HUES48 (cell line): ENCODE measurements at regions not wholly inside any gene's neighbourhood (a gene's known extent, or its start where the extent isn't known, plus 50 kb on each side); places are given as distances from the start of the nearest gene placed in this dataset.
"Not testable (repeated sequence)": the region's sequence is repeated elsewhere in the genome, so short reads cannot be mapped to it uniquely, and the experiment has no call there.

ENCODE experiments used
- H3K27ac ChIP-seq: one replicate; pipeline ENCODE4 v1.7.0; 2013; ENCODE audit warnings: low read depth, low read length, inconsistent platforms
- H3K27me3 ChIP-seq: 2 replicates; pipeline ENCODE4 v1.6.1; 2013; ENCODE audit warnings: mild to moderate bottlenecking, low read length; ENCODE audit not compliant: control insufficient read depth, insufficient read depth
- H3K36me3 ChIP-seq: 2 replicates; pipeline ENCODE4 v1.6.1; 2013; ENCODE audit warnings: low read length; ENCODE audit not compliant: control insufficient read depth, insufficient read depth
- H3K4me1 ChIP-seq: 2 replicates; pipeline ENCODE4 v1.6.1; 2013; ENCODE audit warnings: mild to moderate bottlenecking, low read length; ENCODE audit not compliant: control insufficient read depth, insufficient read depth
- H3K4me3 ChIP-seq: 2 replicates; pipeline ENCODE4 v1.5.1; 2013; ENCODE audit warnings: mild to moderate bottlenecking, low read depth, low read length
- H3K9ac ChIP-seq: 2 replicates; pipeline ENCODE4 v1.6.1; 2013; ENCODE audit warnings: mild to moderate bottlenecking, low read depth, low read length, moderate library complexity
- H3K9me3 ChIP-seq: 2 replicates; pipeline ENCODE4 v1.6.1; 2013; ENCODE audit warnings: low read length; ENCODE audit not compliant: control insufficient read depth, insufficient read depth

DNA sequence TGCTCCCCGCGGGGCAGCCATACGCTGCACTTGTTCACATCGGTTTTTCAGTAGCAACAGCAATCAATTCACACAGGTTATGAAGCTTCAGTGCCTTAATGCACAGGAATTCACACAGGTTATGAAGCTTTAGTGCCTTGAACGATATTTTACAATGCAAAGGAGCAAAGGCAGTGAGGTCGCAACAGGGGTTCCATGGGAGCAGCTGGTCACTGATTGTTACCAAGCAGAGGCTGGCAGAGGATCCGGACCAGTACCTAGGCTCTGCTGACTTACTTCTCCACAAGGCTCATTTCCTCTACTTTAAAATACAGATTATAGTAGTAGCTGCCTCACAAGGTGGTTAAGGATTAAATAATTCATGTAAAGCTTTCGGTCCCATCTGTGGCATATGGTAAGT lies 95.2 kb upstream of the ODAD2 start:
- no peaks in the 10 kb centered on the region for H3K4me1 ChIP-seq
- no peak overlapping the region for H3K27ac ChIP-seq
- no peaks in the 10 kb centered on the region for H3K27me3 ChIP-seq
- H3K9me3 ChIP-seq, result no peaks in the 10 kb centered on the region
- no peaks in the 10 kb centered on the region for H3K36me3 ChIP-seq
- no peak overlapping the region for H3K4me3 ChIP-seq
- no peak overlapping the region for H3K9ac ChIP-seq

DNA sequence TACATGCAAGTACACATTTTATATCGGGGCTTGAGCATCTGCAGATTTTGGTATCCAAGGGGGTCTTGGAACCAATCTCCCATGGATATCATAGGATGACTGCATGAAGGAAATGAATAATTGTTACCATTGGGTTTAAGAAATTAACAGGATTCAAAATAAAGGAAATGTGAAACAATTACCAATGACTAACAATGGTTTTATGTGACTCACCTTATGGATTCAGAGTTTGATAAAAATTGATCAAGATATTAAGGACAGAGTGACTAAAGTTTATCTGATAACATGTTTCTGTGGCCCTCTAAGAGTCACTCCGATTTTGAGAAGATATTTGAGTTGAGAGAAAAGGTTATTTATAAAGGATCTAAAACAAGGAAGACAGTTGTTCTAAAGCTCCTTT lies 93.0 kb upstream of the ODAD2 start:
- H3K9ac ChIP-seq, result no peak overlapping the region
- no peaks in the 10 kb centered on the region for H3K4me1 ChIP-seq
- H3K27ac ChIP-seq, result no peak overlapping the region
- H3K36me3 ChIP-seq, result no peaks in the 10 kb centered on the region
- no peak overlapping the region for H3K4me3 ChIP-seq
- no peaks in the 10 kb centered on the region for H3K27me3 ChIP-seq
- no peaks in the 10 kb centered on the region for H3K9me3 ChIP-seq

DNA sequence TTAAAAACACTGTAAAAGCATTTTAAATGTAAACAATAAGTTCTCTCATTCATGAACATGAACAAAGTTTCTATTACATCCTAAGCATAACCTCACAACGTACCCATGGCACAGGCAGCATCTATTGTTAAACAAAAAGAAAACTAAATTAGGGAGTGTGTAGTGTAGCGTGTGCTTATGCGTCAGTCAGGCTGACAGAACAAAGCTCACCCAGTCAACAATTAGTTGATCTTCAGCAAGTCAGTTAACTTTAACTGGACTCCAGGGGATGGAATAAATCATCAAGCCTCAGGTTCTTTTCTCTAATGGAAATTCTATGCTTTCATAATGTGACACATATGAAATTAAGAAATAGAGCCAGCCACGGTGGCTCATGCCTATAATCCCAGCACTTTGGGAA lies 91.6 kb upstream of the ODAD2 start:
- H3K9ac ChIP-seq, result no peak overlapping the region
- no peak overlapping the region for H3K4me3 ChIP-seq
- no peaks in the 10 kb centered on the region for H3K27me3 ChIP-seq
- no peaks in the 10 kb centered on the region for H3K4me1 ChIP-seq
- H3K27ac ChIP-seq, result no peak overlapping the region
- H3K9me3 ChIP-seq, result no peaks in the 10 kb centered on the region
- no peaks in the 10 kb centered on the region for H3K36me3 ChIP-seq

DNA sequence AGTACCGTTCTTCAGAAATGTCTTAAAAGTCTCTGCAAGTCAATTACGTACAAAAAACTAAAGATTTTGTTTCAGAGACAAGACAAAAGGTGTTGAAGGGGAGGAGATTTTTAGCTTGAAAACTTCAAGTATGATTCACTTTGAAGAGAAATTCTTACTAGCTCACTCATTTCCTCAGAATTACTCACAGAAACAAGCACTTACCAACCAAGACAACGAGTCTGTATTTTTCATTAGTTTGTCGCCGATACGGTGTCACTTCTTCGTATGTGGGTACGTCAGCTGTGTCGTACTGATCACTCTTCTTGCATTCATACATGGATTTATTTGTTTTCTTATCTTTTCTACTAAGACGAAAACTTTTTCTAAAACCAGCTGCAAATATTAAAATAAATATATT lies 90.6 kb upstream of the ODAD2 start:
- Histone ChIP-seq H3K27me3 (no peaks in the 10 kb centered on the region), H3K9ac (no peak overlapping the region), H3K4me3 (no peak overlapping the region), H3K9me3 (no peaks in the 10 kb centered on the region), H3K27ac (no peak overlapping the region), H3K36me3 (no peaks in the 10 kb centered on the region), H3K4me1 (no peaks in the 10 kb centered on the region)

DNA sequence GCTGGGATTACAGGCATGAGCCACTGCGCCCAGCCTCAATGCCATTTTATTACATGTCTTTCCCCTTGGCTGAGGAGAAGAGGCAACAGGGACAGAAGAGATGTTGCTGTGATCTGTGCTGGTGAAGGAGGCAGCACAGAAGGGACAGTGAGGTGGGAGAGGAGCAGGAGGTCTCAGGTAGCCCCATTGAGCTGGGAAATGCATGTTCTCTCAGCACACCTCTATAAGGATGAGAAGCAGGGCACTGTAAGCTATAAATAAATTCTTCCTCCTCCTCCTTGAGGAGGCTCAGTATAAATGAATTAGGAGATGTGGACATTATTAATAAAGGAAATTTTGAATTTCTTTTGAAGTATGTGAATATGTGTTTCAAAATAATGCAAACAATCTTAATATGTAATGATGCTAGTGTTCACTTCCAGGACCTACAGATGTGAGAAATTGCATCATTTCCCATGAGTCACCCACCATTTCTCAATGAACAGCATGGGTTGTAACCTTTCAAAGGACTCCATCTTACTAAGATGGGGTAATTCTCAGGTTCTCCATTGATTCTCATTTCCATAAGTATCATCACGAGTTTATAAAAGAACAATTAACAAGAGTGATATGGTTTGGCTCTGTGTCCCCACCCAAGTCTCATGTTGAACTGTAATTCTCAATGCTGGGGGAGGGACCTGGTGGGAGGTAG lies 88.9 kb upstream of the ODAD2 start:
- Histone ChIP-seq H3K27me3 (no peaks in the 10 kb centered on the region), H3K4me1 (no peaks in the 10 kb centered on the region), H3K27ac (no peak overlapping the region), H3K9me3 (no peaks in the 10 kb centered on the region), H3K9ac (no peak overlapping the region), H3K4me3 (no peak overlapping the region), H3K36me3 (no peaks in the 10 kb centered on the region)

DNA sequence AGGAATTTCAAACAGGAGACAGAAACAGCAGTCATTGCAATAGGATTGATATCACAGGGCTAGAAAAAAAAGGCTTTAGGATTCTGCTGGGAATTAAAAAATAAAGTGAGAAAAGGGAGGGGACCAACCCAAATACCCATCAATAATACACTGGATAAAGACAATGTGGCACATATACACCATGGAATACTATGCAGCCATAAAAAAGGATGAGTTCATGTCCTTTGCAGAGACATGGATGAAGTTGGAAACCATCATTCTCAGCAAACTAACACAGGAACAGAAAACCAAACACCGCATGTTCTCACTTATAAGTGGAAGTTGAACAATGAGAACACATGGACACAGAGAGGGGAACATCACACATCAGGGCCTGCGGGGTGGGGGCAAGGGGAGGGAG lies 86.9 kb upstream of the ODAD2 start:
- H3K9me3 ChIP-seq, H3K36me3 ChIP-seq, H3K27me3 ChIP-seq, H3K9ac ChIP-seq, H3K4me1 ChIP-seq, H3K27ac ChIP-seq, H3K4me3 ChIP-seq: not testable (repeated sequence)

DNA sequence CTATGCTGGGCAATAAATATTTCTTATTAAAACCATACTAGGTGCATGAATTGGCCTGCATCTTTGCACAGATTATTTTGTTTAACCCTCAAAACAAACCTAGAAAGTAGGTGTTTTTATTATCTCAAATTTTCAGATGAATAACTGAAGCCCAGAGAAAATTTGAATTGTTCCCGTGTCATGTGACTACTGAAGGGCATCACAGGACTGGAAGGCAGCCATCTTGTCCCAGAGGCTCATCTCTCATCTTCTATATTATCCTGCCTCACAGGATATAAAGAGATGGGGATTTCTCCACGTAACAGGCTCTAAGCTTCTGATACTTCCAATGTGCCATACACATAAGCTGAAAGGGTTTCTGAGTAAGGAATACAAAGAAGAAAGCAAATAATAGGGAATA lies 84.0 kb upstream of the ODAD2 start:
- no peaks in the 10 kb centered on the region for H3K4me1 ChIP-seq
- no peaks in the 10 kb centered on the region for H3K27me3 ChIP-seq
- no peak overlapping the region for H3K9ac ChIP-seq
- H3K9me3 ChIP-seq, result no peaks in the 10 kb centered on the region
- H3K27ac ChIP-seq, result no peak overlapping the region
- H3K4me3 ChIP-seq, result no peak overlapping the region
- no peaks in the 10 kb centered on the region for H3K36me3 ChIP-seq

DNA sequence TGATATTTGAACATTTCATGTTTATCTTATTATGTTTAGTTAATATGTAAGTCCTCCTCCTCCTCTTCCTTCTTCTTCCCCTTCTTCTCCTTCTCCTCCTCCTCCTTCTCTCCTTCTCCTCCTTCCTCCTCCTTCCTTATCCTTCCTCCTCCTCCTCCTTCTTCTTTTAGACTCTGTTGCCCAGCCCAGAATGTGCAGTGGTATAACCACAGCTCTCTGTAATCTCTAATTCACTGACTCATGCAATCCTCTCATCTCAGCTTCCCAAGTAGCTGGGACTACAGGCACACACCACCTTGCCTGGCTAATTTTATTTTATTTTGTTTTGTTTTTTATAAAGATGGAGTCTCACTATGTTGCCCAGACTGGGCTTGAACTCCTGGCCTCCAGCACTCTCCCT lies 83.4 kb upstream of the ODAD2 start:
- Histone ChIP-seq H3K27me3 (no peaks in the 10 kb centered on the region), H3K36me3 (no peaks in the 10 kb centered on the region), H3K27ac (no peak overlapping the region), H3K9me3 (no peaks in the 10 kb centered on the region), H3K9ac (no peak overlapping the region), H3K4me3 (no peak overlapping the region), H3K4me1 (no peaks in the 10 kb centered on the region)

DNA sequence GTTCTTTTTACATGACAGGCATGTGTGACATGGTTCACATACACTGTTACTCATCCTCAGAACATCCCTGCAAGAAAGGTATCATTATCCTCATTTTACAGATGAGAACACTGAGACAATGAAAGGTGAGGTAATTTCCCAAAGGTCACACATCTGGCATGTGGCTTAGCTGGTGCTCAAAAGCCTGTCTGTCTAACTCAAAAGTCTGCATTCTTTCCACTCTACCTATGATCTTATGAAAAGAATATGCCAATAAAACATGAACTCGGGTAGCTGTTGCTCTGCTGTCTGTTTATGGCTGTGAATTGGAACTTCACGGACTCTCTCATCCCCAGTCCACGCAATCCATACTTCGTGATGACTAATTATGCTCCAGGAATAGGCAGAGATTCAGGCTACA lies 79.0 kb upstream of the ODAD2 start:
- H3K4me1 ChIP-seq, result no peaks in the 10 kb centered on the region
- H3K27me3 ChIP-seq, result no peaks in the 10 kb centered on the region
- no peaks in the 10 kb centered on the region for H3K9me3 ChIP-seq
- H3K4me3 ChIP-seq, result no peak overlapping the region
- H3K9ac ChIP-seq, result no peak overlapping the region
- no peak overlapping the region for H3K27ac ChIP-seq
- H3K36me3 ChIP-seq, result no peaks in the 10 kb centered on the region

DNA sequence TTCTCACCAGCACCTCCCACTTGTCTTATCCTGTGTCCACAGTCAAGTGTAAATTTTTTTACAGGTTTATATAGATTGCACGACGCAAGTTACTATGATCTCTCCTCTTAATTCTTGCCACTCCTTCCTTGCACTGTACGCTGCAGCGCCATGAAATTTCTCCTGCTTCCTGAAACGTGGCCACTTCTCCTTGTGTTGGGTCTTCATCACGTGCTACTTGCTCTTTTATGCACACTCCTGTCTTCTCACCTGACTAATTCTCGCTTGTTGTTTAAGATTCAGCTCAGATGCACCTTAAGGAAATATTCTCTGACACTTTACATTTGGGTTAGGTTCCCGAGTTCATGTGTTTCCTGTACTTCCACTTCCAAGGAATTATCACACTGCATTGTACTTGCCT lies 76.5 kb upstream of the ODAD2 start:
- no peak overlapping the region for H3K9ac ChIP-seq
- H3K27ac ChIP-seq, result no peak overlapping the region
- H3K4me3 ChIP-seq, result no peak overlapping the region
- H3K27me3 ChIP-seq, result no peaks in the 10 kb centered on the region
- no peaks in the 10 kb centered on the region for H3K9me3 ChIP-seq
- H3K36me3 ChIP-seq, result no peaks in the 10 kb centered on the region
- H3K4me1 ChIP-seq, result no peaks in the 10 kb centered on the region

DNA sequence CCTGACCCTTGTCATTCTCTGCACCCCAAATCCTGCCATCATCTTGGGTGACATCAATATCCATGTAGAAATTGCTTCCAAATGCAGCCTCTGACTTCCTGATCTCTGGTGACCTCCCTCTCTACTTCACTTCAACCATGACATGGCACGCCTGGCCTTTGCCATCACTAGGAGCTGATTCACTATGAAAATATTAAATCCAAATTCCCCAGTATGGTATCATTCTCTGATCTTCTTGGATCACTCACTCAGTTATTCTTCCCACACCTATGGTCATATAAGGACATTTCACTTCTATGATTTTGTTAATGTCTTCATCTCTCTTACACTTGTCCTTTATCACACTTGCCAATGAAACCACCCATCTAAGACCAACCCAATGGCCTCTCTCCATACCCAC lies 73.7 kb upstream of the ODAD2 start:
- no peaks in the 10 kb centered on the region for H3K4me1 ChIP-seq
- H3K27me3 ChIP-seq, result no peaks in the 10 kb centered on the region
- H3K9me3 ChIP-seq, result no peaks in the 10 kb centered on the region
- H3K4me3 ChIP-seq, result no peak overlapping the region
- no peak overlapping the region for H3K9ac ChIP-seq
- no peak overlapping the region for H3K27ac ChIP-seq
- 0 out of 2 replicates have a peak, but pooled peaks cover 3% of the 10 kb centered on the region for H3K36me3 ChIP-seq
